ENCODE measurements at regions not wholly inside any gene's neighbourhood (a gene's known extent, or its start where the extent isn't known, plus 50 kb on each side); places are given as distances from the start of the nearest gene placed in this dataset.
"Not testable (repeated sequence)": the region's sequence is repeated elsewhere in the genome, so short reads cannot be mapped to it uniquely, and the experiment has no call there.

- no peaks in the 10 kb centered on the region for H3K9me3 ChIP-seq
- TF ChIP-seq, protein P1, sequence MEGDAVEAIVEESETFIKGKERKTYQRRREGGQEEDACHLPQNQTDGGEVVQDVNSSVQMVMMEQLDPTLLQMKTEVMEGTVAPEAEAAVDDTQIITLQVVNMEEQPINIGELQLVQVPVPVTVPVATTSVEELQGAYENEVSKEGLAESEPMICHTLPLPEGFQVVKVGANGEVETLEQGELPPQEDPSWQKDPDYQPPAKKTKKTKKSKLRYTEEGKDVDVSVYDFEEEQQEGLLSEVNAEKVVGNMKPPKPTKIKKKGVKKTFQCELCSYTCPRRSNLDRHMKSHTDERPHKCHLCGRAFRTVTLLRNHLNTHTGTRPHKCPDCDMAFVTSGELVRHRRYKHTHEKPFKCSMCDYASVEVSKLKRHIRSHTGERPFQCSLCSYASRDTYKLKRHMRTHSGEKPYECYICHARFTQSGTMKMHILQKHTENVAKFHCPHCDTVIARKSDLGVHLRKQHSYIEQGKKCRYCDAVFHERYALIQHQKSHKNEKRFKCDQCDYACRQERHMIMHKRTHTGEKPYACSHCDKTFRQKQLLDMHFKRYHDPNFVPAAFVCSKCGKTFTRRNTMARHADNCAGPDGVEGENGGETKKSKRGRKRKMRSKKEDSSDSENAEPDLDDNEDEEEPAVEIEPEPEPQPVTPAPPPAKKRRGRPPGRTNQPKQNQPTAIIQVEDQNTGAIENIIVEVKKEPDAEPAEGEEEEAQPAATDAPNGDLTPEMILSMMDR (IDR thresholded peaks at IDR 0.05): no peak
- H3K36me3 ChIP-seq: no peaks in the 10 kb centered on the region
- H3K4me1 ChIP-seq (ENCODE audit: control insufficient read depth in 1 of 2, insufficient read depth in 1 of 2, low read depth in 1 of 2, low read length in 1 of 2): no peaks in the 10 kb centered on the region
- peaks cover 14% of the 10 kb centered on the region for H3K27me3 ChIP-seq
- no peak overlapping the region for H3K27ac ChIP-seq
- H3K4me3 ChIP-seq (ENCODE audit: low read depth in 1 of 2, low read length in 1 of 2): no peak overlapping the region
These were observed 313.5 kb downstream of the MIAT start for GRCh38 chr22:26970809-26971394.

- H3K9me3 ChIP-seq: no peaks in the 10 kb centered on the region
- TF ChIP-seq, protein P1 (IDR thresholded peaks at IDR 0.05): no peak
- H3K4me3 ChIP-seq (ENCODE audit: low read depth in 1 of 2, low read length in 1 of 2): no peak overlapping the region
- H3K27me3 ChIP-seq: peaks cover 10% of the 10 kb centered on the region
- no peak overlapping the region for H3K27ac ChIP-seq
- H3K36me3 ChIP-seq: no peaks in the 10 kb centered on the region
- H3K4me1 ChIP-seq (ENCODE audit: control insufficient read depth in 1 of 2, insufficient read depth in 1 of 2, low read depth in 1 of 2, low read length in 1 of 2): no peaks in the 10 kb centered on the region
These were observed 314.9 kb downstream of the MIAT start for GRCh38 chr22:26972286-26972685.

- H3K36me3 ChIP-seq; H3K9me3 ChIP-seq; H3K4me1 ChIP-seq (ENCODE audit: control insufficient read depth in 1 of 2, insufficient read depth in 1 of 2, low read depth in 1 of 2, low read length in 1 of 2); H3K4me3 ChIP-seq (ENCODE audit: low read depth in 1 of 2, low read length in 1 of 2); H3K27ac ChIP-seq: not testable (repeated sequence)
- H3K27me3 ChIP-seq: peaks cover 10% of the 10 kb centered on the region
These were observed 315.5 kb downstream of the MIAT start for GRCh38 chr22:26972915-26973314.

GRCh38 chr22:26974034-26974433 is 316.6 kb downstream of the MIAT start:
- Histone ChIP-seq H3K4me3 (ENCODE audit: low read depth in 1 of 2, low read length in 1 of 2) (no peak overlapping the region), H3K36me3 (no peaks in the 10 kb centered on the region), H3K27ac (no peak overlapping the region), H3K27me3 (peaks cover 10% of the 10 kb centered on the region), H3K4me1 (ENCODE audit: control insufficient read depth in 1 of 2, insufficient read depth in 1 of 2, low read depth in 1 of 2, low read length in 1 of 2) (no peaks in the 10 kb centered on the region), H3K9me3 (no peaks in the 10 kb centered on the region)
- TF ChIP-seq, protein P1 (IDR thresholded peaks at IDR 0.05): no peak

DNA sequence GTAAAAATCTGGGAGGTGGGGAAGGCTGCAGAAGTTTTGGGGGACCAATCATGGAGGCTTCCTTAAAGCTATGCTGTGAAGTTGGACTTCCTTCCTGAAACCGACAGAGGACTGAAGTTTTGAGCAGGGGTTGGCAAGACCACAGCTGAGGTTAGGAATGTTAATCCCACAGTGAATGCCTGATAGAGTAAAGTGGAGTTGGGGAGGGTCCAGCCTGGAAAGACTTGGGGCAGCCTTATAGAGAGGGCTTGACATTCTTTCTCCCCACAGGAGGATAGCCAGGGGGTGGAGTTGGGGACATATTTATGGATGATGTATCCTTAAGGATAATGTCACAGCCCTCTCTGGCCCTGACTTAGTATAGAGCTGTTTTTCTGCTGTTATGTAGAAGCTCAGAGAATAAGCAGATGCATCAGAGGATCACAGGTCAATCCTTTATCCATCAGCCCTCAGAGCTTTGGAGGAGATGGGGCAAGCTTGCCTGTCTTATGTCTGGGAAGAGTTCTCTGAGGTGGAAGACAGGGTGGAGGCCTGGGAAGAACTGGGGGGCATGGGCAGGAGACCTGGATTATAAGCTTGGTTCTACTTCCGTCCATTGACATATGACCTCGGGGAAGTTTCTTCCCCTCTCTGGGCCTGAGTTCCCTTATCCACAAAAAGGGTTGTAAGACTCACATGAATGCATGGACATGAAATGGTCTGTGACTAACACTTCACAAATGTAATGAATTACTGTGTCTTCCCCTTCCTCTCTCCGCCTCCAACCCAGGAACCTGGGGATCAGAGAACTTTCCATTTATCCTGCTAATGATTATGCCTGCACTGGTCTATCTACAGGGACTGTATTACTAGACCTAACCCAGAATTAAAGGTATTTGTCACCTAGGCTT is 317.8 kb downstream of the MIAT start:
- Histone ChIP-seq H3K9me3 (no peaks in the 10 kb centered on the region), H3K27ac (no peak overlapping the region)

More for the DNA sequence above, 317.8 kb downstream of the MIAT start:
- Histone ChIP-seq H3K27me3 (peaks cover 13% of the 10 kb centered on the region), H3K4me3 (ENCODE audit: low read depth in 1 of 2, low read length in 1 of 2) (no peak overlapping the region), H3K36me3 (no peaks in the 10 kb centered on the region), H3K4me1 (ENCODE audit: control insufficient read depth in 1 of 2, insufficient read depth in 1 of 2, low read depth in 1 of 2, low read length in 1 of 2) (no peaks in the 10 kb centered on the region)
- TF ChIP-seq, protein P1 (IDR thresholded peaks at IDR 0.05): no peak
